Hematopoietic multipotent progenitor cell treated with erythropoietin and hydrocortisone succinate and interleukin-3 and kit ligand, for 6 days (in vitro differentiated cells): ENCODE measurements at regions not wholly inside any gene's neighbourhood (a gene's known extent, or its start where the extent isn't known, plus 50 kb on each side); places are given as distances from the start of the nearest gene placed in this dataset.

Source experiments
- DNase-seq: peaks from one replicate; pipeline ENCODE4 v3.0.0-alpha.2; 2015

DNA sequence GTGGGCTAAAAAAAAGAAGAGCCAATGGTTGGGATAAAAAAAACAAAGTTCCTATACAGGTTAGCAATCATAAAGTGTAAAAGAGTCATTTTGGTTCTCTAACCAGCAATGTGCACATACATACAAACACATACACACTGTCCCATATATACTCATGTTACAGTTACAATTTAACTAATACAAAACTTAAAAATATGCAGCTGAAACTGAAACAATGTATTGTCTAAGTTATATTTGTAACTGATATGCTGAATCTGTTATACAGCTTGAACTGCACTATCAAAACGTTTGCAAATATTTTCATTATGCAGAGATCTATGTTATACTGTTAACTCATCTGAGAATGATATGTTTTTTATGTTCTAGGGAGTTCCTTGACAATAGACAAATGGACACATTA, 173.7 kb downstream of the KLF12 start:
- no peak for DNase-seq

DNA sequence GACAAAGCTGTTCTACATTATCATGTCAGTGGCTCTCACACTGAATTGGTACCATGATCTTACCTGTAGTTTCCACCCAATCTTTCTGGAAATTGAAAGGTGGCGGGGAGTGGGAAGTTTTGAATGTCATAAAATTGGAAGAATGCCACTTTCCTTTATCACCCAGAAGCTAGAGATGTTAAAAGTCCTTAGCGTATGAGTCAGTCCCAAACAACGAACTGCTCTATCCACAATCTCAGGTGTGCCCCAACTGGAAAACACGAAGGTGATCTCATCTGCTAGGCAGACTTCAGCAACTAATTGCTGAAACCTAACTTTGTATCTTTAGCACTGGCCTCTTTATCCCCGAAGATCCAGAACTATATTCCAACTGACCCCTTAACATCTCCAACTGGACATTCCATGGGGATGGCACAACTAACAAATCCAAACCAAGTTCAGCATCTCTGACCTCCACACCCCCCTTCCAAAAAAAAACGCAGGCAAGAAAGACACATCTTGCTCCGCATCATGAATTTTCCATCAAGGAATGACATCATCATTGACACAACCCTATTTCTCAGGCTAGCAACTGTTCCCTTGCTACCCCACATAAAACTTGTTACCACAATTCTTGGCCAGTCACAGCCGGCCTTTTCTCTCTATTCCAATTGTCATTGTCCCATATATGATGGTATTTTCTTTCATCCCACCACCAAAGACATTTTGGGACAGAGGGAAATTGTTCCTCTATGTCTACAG, 175.4 kb downstream of the KLF12 start:
- DNase-seq: no peak

DNA sequence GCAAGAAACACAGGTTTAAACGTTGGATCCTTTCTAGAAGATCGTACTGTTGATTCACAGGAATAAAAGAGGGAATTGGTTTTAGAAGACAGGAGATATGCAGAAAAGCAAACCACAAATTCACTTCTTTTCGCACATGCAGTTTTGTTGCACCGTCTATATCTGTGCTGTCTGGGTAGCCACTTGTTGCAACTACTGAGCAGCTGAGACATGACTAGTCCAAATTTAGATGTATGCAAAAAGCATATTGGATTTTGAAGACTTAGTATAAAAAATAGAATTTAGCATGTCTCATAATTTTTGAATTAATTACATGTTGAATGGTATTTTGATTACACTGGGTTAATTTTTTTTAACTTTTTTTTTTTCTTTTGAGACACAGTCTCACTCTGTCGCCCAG, 176.3 kb downstream of the KLF12 start:
- DNase-seq: no peak

DNA sequence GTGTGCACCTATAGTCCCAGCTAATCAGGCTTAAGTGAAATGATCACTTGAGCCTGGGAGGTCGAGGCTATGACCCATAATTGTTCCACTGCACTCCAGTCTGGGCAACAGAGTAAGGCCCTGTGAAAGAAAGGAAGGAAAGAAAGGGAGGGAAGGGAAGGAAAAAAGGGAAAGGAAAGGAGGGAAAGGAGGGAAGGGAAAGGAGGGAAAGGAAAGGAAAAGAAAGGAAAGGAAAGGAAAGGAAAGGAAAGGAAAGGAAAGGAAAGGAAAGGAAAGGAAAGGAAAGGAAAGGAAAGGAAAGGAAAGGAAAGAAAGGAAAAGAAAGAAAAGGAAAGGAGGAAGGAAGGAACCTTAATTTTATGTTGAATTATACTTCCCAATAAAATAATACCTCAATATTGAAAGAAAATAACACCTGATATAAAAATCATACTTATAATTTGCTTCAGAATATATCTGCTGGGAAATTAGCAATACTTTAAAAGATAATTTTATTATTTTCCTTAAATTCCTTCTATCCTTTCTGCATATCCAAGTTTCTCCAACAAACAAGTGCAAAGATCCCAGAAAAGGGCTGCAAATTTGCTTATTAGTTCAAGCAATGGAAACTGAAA, 177.3 kb downstream of the KLF12 start:
- no peak for DNase-seq

DNA sequence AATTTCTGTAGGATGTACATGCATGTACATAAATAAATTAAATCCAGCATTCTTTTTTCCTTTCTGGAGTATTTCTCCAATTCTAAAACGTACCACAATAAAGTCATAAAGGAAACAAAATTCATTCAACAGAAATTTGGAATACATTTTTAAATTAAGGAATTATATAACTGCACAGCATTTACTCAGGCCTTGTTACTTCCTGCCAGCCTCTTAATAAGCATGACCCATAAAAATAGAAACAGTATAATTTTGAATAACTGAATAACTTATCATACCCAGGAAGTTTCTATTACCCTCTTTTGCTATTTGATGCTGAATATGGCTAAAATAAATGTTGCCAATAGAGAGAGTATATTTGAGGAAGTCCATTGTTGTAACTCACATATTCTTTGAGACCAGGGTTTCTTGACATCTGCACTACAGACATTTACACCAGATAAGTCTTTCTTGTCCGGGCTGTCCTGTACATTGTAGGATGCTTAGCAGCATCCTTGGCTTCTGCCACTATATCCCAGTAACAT, 178.2 kb downstream of the KLF12 start:
- DNase-seq: no peak

DNA sequence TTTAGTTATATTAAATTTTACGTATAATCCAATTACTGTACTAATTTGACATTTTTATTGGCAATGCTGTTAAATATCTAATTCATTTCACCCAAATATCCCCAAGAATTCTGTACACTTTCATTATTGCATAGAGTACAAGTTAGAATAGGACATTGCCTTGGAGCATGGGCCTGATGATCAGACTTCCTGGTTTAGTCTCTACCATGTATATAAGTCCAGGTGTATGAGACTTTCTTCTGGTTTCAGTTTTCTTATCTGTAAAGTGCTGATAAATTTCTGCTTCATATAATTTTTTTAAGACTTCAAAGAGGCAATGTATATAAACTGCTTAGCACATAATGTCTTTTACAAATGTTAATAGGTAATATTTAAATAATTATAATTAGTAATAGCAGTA, 179.4 kb downstream of the KLF12 start:
- DNase-seq: no peak

DNA sequence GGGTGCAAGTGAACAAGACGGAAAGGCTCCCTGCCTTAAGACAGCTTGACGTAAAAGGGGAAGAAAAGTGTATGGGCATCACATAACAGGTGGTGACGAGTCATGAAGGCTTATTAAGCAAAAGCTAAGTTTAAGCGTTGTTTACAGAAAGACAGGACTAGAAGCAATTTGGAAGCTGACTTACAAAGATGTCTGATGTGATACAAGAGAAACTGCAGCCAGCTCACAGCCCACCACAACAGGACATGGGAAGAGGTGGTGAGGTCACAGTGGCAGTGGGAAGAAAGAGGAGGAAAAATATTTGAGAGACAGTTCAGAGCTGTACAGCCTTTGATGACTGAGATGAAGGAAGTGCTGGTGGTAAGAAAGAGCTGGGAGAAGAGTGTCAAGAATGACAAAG, 181.6 kb downstream of the KLF12 start:
- DNase-seq: no peak

DNA sequence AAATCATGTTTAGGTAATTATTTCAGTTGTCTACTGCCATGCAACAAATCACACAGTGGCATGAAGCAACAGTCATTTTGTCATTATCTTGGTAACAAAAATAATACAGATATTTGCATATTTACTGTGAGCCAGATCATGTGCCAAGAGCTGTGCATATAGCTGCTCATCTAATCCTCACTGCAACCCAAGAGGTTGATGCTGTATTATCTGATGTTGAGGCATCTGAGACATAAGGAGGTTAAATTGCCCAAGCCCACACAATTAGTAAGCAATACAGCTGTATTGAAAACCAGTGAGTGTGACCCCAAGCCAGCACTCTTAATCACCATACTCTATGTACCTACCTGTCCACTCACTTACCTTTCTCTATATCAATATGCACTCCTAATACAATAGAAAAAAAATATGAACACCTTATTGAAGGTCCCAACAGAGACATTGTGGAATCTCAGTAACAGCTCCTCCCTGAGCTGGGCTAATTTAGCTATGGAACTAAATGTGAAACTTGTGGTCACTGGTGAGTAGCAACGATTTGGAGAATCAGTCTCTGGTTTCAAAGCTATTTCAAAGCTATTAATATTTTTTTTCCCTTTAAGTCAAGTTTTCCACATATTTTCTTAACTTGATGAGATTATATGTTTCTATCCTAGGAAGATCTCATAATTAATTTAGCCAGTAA, 185.2 kb downstream of the KLF12 start:
- no peak for DNase-seq

DNA sequence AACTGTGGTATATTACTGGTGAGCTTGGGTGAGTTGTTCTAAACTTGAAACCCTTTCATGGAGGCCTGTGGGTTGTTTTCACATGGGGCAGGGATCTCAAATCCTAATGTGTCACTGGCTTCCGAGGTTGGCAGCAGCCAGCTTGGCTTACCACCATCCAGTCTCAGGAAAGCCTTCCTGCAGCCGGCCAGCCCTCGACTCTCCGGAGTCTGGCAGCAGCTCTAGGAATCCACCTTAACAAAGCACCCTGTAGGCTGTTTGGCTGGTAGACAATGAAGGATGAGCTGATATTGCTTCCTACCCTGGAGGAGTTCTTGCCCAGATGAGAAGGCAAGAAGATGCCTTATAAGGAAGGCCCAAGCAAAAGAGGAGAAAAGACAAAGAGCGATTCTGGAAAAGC, 188.3 kb downstream of the KLF12 start:
- no peak for DNase-seq

DNA sequence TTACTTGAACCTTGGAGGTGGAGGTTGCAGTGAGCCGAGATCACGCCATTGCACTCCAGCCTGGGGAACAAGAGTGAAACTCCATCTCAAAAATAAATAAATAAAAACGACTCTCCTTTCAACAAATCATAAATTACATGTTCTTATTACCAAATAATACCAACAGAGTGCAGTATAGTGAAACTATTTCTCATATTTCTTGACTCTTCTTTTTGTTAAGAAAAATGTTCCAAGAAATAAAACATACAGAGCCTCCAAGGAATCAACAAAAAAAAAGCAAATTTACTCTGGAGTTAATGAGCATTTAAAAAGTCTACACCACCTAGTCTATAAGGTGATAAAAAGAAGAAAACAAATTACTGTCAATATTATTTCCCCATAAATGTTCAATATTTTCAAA, 188.8 kb downstream of the KLF12 start:
- DNase-seq: no peak

DNA sequence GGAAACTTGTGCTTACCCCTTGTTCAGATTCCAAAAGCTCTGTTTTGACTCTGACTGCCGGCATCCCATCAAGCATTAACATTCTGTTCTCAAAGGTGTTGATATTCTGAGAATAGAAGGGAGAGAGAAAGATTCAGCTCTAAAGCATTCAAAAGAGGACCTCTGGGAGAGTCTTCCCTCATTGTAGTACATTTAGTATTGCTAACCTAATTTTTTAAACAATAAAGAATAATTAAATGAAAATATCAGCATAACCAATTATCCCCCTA, 190.3 kb downstream of the KLF12 start:
- no peak for DNase-seq

DNA sequence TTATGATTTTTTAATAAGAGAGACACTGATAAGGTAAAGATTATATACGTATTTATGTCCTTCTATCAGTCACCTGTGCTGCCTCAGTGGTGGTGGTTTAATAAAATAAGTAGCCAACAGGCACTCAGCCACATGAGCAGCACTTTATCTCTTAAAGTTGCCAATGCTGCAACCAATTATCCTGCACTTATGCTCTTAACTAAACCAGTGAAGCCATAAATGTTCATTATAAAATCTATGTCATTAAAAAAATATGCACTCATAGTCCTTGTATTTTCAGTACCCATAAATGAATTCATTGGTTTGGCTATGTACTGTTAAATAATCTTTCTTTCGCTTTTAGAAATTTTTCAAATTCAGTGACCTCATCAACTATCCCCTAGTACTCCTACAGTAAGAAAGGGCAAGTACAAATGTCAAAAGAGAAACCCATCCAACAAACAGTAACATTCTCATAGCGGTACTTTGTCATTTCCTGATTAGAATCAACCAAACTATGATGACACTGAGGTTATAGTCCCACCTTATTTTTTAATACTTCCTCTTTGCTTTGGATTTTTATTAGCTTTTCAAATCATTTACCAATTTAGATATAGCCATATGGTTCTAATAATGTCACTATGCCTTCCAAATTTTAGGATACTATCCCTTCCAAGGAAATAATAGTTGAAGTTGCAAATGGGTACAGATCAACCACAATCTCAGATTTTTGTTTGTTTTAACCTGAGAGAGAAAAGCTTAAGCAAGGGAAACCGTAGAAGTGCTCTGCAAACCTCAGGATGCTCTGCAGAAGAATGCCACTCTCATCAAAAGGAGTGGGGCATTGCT, 190.9 kb downstream of the KLF12 start:
- DNase-seq: no peak

DNA sequence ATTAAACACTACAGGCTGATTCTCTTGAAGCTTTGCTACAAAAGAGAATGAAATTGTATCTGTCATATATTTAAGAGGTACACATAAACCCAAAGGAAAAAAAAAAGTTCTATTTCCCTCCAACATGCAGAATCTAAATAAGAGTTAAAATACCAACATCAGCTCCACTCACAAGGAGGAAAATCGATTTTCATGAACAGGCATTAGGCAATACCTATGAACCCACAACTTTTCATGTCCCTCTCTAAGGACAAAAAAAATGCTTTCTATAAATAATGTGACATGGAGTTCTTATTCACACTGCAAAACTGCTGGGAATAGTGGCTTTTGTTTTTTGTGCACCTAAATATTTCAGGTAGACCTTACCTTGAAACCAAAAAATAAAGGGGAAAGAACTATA, 192.5 kb downstream of the KLF12 start:
- no peak for DNase-seq

DNA sequence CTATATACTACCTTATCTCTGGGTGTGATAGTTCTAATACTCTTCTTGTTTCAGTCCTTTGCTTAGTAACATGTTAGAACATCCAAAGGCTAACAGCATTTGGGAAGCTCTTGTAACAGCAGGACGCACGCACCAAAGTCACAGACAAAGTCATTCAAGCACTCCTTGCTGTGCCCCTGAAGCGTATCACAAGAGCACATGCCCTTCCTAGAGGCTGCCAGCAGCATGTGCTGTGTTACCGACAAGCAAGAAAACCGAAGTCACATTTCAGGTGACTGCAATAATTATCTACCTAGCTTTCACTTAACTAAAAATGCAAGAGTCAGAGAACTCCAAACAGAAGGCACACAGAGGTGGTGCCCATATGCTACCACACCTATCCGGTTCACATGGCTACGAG, 194.1 kb downstream of the KLF12 start:
- no peak for DNase-seq

DNA sequence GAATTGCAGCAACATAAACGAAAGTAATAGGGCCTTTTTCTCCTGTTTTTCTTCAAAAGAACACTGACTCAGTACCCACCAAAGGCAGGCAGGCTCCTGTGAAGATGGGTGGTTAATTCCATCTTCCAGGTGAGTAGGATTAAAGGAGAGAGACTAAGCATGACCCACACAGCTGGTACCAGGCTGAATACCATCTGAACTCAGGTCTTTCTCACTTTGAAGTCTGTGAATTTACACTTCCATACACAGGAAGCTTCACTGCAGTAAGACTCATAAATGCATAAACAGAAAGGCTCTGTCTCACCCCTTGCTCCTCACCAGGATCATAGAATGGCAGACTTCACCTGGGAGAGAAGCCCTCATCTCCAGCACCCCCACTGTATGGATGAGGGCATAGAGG, 194.6 kb downstream of the KLF12 start:
- DNase-seq: no peak

DNA sequence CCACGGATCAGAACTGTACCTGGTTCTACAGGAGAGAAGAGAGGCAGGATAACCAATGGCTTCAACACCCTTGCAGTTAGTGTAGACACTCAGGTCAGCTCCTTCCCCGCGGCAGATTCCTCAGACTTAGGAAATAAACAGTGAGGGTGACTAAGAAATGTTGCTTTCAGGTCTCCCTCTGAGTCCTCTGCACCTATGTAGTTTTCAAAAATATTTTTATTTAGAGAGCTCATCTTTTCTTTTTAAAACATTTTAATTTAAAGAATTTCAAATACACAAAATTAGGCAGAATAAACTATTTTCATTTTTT, 195.2 kb downstream of the KLF12 start:
- no peak for DNase-seq

DNA sequence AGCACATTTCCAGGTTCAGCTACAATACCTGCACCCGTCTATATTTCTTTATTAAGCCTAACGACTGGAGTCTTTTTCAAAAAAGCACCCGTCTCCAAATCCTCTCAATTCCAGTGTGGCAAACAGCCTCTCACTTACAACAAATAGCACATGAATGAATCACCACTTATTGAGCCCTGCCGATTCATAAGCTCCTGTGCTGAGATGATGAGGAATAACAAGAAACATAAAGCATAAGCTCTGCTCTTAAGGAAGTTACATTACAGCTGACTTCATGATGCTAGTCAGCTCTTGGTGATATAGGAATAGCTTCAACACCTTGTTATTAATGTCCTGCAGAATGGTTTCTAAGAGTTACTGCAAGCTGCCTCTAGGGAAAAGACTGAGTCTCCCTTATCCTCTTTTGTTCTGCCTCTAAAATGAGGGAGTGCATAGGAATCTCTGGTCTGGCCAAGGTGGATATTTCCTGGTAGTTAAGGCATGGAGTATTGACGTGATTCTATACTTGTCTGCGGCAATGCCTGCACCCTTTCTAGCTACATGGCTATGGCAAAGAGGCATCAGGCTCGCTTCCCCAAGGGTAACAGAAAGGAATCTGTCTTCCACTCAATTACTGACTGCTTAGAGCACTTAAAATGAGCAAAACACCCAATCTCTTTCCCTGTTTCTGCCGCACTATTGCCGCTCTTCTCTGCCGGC, 195.7 kb downstream of the KLF12 start:
- no peak for DNase-seq

DNA sequence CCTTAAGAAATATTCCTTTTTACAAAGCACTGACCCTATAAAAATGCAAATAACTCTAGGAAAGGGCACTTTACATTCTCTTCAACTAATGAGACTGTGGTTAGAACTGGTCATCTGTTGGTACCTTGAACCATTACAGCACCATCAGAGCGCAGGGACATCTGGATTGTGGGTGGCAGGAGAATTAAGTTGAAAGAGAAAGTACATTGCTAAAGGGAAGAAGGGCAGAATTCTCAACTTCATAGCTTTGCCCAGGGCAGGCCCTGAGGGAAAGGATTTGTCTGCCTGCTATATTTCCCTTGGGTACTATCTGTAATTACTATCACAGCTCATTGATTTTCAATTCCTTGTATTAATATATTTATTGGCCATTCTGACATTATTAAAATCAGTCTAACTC, 196.8 kb downstream of the KLF12 start:
- DNase-seq: no peak

DNA sequence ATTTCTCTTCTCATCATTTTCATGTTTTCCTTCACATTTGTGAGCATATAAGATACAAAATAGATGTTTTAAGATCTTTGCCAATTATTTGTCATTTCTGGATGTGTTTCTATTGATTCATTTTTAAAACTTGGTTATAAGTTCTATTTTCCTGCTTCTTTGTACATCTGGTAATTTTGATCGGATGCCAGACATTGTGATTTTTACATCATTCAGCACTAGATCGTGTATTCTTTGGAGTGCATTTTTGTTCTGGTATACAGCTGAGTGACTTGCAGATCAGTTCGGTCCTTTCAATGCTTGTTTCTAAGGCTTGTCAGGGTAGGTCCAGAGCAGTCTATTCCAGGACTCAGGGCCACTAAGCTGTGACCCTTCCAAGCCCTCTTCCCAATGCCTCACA, 198.2 kb downstream of the KLF12 start:
- DNase-seq: no peak

DNA sequence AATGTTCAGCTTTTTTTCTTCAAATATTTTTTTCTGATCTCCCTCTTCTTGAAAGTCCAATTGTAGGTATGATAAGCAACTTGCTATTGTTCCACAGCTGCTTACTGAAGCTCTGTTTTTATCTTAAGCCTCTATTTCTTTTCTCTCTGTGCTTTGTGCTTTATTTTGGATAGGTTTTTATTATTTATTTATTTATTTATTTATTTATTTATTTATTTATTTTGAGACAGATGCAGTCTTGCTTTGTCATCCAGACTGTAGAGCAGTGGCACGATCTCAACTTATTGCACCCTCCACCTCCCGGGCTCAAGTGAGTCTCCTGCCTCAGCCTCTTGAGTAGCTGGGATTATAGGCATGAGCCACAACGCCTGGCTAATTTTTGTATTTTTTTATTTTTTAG, 199.4 kb downstream of the KLF12 start:
- DNase-seq: no peak

DNA sequence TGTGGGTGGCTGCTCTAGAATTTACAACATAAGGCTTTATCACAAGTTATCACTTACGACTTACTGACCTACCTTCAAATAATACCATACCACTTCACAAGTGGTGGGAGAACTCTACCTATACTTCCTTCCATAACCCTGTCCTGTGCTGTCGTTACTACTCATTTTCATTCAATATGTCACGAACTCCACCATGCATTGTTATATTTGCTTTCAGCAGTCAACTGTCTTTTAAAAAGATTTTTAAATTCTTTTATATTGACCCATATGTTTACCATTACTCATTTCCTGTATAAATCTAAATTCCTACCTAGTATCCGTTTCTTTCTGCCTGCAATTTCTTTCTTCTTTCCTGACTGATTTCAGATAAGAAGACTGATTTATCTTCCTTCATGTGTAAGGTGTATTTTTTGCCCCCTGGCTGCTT, 200.0 kb downstream of the KLF12 start:
- DNase-seq: no peak

DNA sequence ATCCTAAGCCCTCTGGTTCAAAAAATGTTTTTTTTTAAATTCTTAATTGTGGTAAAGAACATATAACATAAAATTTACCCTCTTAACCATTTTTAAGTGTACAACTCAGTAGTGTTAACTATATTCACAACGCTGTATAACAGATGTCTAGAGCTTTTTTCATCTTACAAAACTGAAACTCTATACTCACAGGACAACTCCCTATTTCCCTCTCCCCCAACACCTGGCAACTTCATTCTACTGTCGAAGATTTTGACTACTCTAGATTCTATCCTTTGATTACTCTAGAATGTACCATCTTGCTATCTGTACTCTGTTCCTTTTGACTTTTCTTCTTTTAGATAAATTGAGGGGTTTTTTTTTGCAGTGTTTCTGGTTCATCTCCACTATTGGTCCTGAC, 200.4 kb downstream of the KLF12 start:
- DNase-seq: no peak

DNA sequence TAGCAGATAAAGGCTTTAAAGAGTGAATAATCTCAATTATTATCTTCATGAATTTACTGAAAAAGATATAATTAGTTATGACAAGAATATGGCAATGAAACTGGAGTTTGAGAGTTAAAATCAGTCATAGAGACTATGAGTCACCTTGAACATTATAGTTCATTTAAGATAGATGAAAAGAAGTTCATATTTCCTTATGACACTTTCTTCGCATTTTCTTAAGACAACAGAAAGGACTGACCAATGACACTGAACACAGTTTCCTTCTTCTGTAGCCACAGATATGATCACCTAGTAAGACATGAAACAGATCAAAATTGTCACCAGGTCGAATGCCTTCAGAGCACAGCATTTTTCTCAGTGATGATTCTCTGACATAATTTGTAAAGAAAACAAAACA, 202.1 kb downstream of the KLF12 start:
- DNase-seq: no peak
